Activated naive CD8-positive, alpha-beta T cell (primary cell): ENCODE measurements at regions not wholly inside any gene's neighbourhood (a gene's known extent, or its start where the extent isn't known, plus 50 kb on each side); places are given as distances from the start of the nearest gene placed in this dataset.

Experiments used
- H3K27ac Mint-ChIP-seq: one replicate; pipeline ENCODE4 v1.8.0; 2021; ENCODE audit warnings: mixed read lengths
- H3K27me3 Mint-ChIP-seq: one replicate; pipeline ENCODE4 v1.8.0; 2021; ENCODE audit warnings: mixed read lengths
- H3K36me3 Mint-ChIP-seq: one replicate; pipeline ENCODE4 v1.8.0; 2021; ENCODE audit warnings: mixed read lengths
- H3K4me1 Mint-ChIP-seq: one replicate; pipeline ENCODE4 v1.8.0; 2021; ENCODE audit warnings: low read depth, mixed read lengths
- H3K4me3 Mint-ChIP-seq: one replicate; pipeline ENCODE4 v1.8.0; 2021; ENCODE audit warnings: mild to moderate bottlenecking, mixed read lengths
- H3K9me3 Mint-ChIP-seq: one replicate; pipeline ENCODE4 v1.8.0; 2021; ENCODE audit warnings: low read depth, mixed read lengths

DNA sequence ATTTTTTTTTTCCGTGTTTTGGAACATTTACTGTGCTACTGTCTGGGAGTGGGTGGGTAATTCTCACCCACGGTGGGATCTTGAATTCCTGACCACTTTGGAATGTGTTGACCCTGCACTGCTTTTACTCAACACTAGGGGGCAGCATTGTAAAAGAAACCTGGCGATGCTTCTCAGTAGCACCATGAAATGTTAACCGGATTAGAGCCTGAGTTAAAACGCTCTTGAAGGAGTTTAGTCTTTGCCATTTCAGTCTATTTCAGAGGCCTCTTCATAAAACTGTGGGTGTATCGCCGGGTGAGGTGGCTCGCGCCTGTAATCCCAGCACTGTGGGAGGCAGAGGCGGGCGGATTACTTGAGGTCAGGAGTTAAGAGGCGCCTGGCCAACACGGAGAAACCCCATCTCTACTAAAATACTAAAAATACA is 79.0 kb upstream of the PRNP start:
- H3K36me3 Mint-ChIP-seq: no peaks in the 10 kb centered on the region
- H3K9me3 Mint-ChIP-seq: no peaks in the 10 kb centered on the region
- H3K27me3 Mint-ChIP-seq: peaks cover 4% of the 10 kb centered on the region
- H3K4me1 Mint-ChIP-seq: no peaks in the 10 kb centered on the region
- H3K27ac Mint-ChIP-seq: no peak overlapping the region
- no peak overlapping the region for H3K4me3 Mint-ChIP-seq

DNA sequence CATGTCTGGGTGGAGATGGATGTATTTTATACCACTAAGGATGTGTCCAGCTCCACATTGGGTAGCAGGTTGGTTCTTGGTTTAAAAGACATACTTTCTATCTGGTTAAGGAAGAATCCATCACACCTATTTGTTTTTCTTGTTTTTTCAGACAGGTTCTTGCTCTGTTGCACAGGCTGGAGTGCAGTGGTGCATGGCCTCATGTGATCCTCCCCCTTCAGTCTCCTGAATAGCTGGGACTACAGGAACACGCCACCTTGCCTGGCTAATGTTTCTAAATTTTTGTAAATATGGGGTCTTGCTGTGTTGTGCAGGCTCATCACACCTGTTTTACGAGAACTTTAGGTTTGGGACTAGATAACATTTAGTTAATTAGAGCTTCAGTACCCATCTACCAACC is 80.2 kb upstream of the PRNP start:
- Mint-ChIP-seq H3K36me3 (no peaks in the 10 kb centered on the region), H3K4me1 (no peaks in the 10 kb centered on the region), H3K4me3 (no peak overlapping the region), H3K27me3 (peaks cover 4% of the 10 kb centered on the region), H3K27ac (no peak overlapping the region), H3K9me3 (no peaks in the 10 kb centered on the region)

DNA sequence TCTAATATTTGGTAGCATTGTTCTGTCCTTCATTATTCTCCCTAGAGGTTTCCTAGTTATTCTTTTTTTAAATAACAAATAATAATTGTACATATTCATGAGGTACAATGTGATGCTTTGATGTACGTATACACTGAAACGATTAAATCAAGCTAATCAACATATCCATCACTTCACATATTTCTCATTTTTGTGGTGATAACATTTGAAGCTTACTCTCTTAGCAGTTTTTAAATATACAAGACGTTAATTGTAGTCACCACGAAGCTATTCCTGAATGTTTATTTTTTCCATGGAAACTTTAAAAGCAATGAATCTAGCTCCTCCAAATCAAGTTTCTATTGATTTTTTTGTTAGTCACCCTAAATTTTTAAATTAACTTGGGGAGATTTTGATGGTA is 81.1 kb upstream of the PRNP start:
- no peaks in the 10 kb centered on the region for H3K4me1 Mint-ChIP-seq
- H3K36me3 Mint-ChIP-seq: no peaks in the 10 kb centered on the region
- no peak overlapping the region for H3K27ac Mint-ChIP-seq
- no peak overlapping the region for H3K4me3 Mint-ChIP-seq
- peaks cover 6% of the 10 kb centered on the region for H3K27me3 Mint-ChIP-seq
- H3K9me3 Mint-ChIP-seq: no peaks in the 10 kb centered on the region

DNA sequence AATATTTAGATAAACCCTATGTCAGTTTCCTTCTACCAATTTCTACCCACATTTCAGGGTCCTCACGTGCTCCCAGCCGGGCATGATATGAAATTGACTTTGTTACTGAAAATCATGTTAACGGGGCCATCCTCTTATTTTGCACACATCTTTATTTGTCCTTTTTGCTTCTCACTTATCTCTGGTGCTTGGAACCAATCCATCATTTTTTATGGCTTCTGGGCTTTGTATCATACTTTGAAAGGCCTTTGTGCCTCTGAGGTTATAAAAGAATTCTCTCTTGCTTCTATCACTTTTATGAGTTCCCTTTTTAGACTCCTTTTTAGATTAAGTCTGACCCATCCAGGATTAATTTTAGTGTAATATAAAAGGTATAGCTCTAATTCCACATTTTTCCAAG is 81.7 kb upstream of the PRNP start:
- Mint-ChIP-seq H3K27ac (no peak overlapping the region), H3K4me3 (no peak overlapping the region), H3K27me3 (peaks cover 6% of the 10 kb centered on the region), H3K36me3 (no peaks in the 10 kb centered on the region), H3K4me1 (no peaks in the 10 kb centered on the region), H3K9me3 (no peaks in the 10 kb centered on the region)

GRCh38 chr20:4603724-4604123 is 82.5 kb upstream of the PRNP start:
- Mint-ChIP-seq H3K9me3 (no peaks in the 10 kb centered on the region), H3K27ac (no peak overlapping the region), H3K27me3 (peaks cover 6% of the 10 kb centered on the region), H3K4me3 (no peak overlapping the region), H3K36me3 (no peaks in the 10 kb centered on the region), H3K4me1 (no peaks in the 10 kb centered on the region)

DNA sequence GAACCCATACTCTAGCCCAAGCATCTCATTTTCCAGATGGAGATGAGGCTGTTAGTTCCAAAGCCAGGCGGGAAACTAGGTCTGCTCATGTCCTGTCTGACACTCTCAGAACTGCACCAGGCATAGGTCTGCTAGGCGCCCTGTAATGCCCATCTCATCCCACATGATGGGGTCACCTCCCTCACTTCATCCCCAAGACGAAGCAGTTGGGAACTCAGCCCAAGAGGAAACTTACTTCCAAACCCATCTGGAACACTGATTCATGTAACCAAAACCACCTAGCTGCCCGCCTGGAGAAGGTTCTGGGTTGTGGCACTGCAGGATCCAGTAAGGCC is 84.0 kb upstream of the PRNP start:
- Mint-ChIP-seq H3K4me3 (no peak overlapping the region), H3K36me3 (no peaks in the 10 kb centered on the region), H3K27ac (no peak overlapping the region), H3K27me3 (peaks cover 6% of the 10 kb centered on the region), H3K9me3 (no peaks in the 10 kb centered on the region), H3K4me1 (no peaks in the 10 kb centered on the region)

DNA sequence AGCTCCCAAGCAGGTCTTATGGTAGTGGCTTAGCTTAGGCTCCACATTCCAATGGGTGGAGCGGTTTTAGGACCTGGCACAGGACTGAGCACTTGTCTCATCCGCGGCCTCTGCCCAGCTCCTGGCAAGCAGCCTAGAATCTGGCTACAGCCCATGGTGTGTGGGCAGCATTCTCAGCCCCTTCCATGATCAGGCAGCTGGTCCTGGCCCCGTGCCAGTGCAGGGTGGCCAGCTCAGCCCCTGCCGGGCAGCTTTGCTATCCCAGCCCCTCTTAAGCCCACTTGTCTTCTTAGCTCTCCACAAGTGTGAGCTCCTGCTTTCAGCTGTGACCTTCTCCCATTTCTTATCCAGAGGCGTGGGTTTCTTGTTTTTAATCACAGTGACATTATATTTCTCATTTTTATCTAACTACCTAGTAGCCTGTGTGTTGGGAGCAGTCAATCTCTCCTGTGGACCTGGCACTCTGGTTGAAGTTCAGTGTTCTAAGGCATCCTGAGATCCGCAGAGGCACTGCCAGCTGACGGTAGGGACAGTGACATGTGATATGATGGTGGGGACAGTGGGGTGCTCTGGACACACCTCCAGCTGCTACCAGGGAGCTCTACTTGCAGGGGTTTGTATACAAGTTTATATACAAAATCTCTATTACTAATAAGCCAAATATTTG is 84.5 kb upstream of the PRNP start:
- no peak overlapping the region for H3K27ac Mint-ChIP-seq
- H3K36me3 Mint-ChIP-seq: no peaks in the 10 kb centered on the region
- no peak overlapping the region for H3K4me3 Mint-ChIP-seq
- no peaks in the 10 kb centered on the region for H3K4me1 Mint-ChIP-seq
- no peaks in the 10 kb centered on the region for H3K9me3 Mint-ChIP-seq
- peaks cover 6% of the 10 kb centered on the region for H3K27me3 Mint-ChIP-seq

DNA sequence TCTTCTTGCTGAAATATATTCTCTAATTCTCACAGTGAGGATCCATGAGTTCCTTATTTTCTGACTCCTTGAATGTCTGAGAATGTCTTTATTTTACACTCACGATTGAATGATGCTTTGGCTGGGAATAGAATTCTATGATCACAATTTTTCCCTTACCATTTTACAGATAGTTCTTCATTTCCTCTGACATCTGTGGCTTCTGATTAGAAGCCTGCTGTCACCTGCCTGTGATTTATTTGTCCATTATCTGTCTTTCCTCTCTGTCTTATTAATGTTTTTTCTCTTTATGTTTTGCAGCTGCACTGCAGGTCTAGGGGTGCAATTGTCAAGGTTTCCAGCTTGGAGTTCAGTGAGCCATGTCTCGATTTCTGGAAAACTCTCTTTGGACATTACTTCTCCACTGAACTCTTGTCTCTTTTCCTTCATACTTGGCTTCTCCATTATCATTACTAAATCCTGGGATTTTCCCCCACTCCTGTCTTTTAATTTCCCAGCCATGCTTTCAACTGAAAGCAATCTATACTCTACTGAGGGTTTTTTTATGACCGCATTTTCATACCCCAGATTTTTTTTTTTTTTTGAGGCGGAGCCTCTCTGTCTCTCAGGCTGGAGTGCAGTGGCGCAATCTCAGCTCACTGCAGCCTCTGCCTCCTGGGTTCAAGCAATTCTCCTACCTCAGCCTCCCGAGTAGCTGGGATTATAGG is 85.8 kb upstream of the PRNP start:
- no peak overlapping the region for H3K27ac Mint-ChIP-seq
- H3K4me1 Mint-ChIP-seq: no peaks in the 10 kb centered on the region
- peaks cover 9% of the 10 kb centered on the region for H3K27me3 Mint-ChIP-seq
- no peaks in the 10 kb centered on the region for H3K9me3 Mint-ChIP-seq
- H3K4me3 Mint-ChIP-seq: no peak overlapping the region
- no peaks in the 10 kb centered on the region for H3K36me3 Mint-ChIP-seq

GRCh38 chr20:4597215-4597614 is 89.0 kb upstream of the PRNP start:
- peaks cover 7% of the 10 kb centered on the region for H3K4me1 Mint-ChIP-seq
- H3K36me3 Mint-ChIP-seq: no peaks in the 10 kb centered on the region
- no peak overlapping the region for H3K27ac Mint-ChIP-seq
- H3K4me3 Mint-ChIP-seq: no peak overlapping the region
- H3K27me3 Mint-ChIP-seq: peaks cover 7% of the 10 kb centered on the region
- H3K9me3 Mint-ChIP-seq: no peaks in the 10 kb centered on the region

- Mint-ChIP-seq H3K4me3 (peak overlapping the region; percentile 80), H3K36me3 (no peaks in the 10 kb centered on the region), H3K9me3 (no peaks in the 10 kb centered on the region), H3K27me3 (peaks cover 5% of the 10 kb centered on the region), H3K27ac (no peak overlapping the region), H3K4me1 (peaks cover 12% of the 10 kb centered on the region)
These were observed 93.1 kb upstream of the PRNP start for GRCh38 chr20:4593149-4593525.

- H3K4me3 Mint-ChIP-seq: peak overlapping the region; percentile 80
- H3K36me3 Mint-ChIP-seq: no peaks in the 10 kb centered on the region
- peaks cover 12% of the 10 kb centered on the region for H3K4me1 Mint-ChIP-seq
- no peak overlapping the region for H3K27ac Mint-ChIP-seq
- H3K27me3 Mint-ChIP-seq: peaks cover 5% of the 10 kb centered on the region
- H3K9me3 Mint-ChIP-seq: no peaks in the 10 kb centered on the region
These were observed 93.7 kb upstream of the PRNP start for GRCh38 chr20:4592316-4593148.

- peaks cover 12% of the 10 kb centered on the region for H3K4me1 Mint-ChIP-seq
- no peak overlapping the region for H3K27ac Mint-ChIP-seq
- peak overlapping the region; percentile 73 for H3K4me3 Mint-ChIP-seq
- peaks cover 4% of the 10 kb centered on the region for H3K27me3 Mint-ChIP-seq
- no peaks in the 10 kb centered on the region for H3K36me3 Mint-ChIP-seq
- no peaks in the 10 kb centered on the region for H3K9me3 Mint-ChIP-seq
These were observed 94.3 kb upstream of the PRNP start for GRCh38 chr20:4591975-4592315.

- Mint-ChIP-seq H3K27ac (no peak overlapping the region), H3K36me3 (no peaks in the 10 kb centered on the region), H3K4me3 (no peak overlapping the region), H3K9me3 (no peaks in the 10 kb centered on the region), H3K27me3 (peaks cover 12% of the 10 kb centered on the region), H3K4me1 (no peaks in the 10 kb centered on the region)
These were observed 100.5 kb upstream of the PRNP start for GRCh38 chr20:4585758-4586157.

DNA sequence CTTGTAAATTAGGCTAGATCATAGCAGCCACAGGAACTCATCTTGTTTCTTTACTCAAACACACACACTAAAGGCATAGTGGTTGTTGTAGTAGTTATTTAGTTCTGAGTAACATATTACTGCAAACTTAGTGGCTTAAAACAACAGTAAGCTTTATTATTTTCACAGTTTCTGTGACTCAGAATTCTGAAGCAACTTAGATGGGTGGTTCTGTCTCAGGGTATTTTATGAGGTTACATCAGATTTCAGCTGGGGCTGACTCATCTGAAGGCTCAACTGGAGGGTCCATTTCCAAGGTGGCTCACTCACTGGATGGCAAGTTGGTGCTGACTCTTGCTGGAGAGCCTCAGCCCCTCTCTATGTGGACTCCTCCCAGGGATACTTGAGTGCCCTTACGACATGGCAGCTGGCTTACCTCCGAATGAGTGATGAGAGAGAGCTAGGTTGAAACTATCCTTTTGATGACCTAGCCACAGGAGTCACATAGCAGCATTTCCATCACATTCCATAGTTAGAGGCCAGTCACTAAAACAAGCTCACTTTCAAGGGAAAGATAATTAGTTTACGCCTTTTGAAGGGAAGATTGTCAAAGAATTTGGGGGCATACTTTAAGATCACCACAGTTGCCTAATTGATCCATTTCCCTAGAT is 101.0 kb upstream of the PRNP start:
- Mint-ChIP-seq H3K9me3 (no peaks in the 10 kb centered on the region), H3K4me1 (no peaks in the 10 kb centered on the region), H3K4me3 (no peak overlapping the region), H3K27ac (no peak overlapping the region), H3K27me3 (peaks cover 12% of the 10 kb centered on the region), H3K36me3 (no peaks in the 10 kb centered on the region)

- Mint-ChIP-seq H3K27ac (no peak overlapping the region), H3K27me3 (peaks cover 12% of the 10 kb centered on the region)
These were observed 101.7 kb upstream of the PRNP start for GRCh38 chr20:4584510-4584909.

More at GRCh38 chr20:4584510-4584909, 101.7 kb upstream of the PRNP start:
- no peak overlapping the region for H3K4me3 Mint-ChIP-seq
- no peaks in the 10 kb centered on the region for H3K36me3 Mint-ChIP-seq
- no peaks in the 10 kb centered on the region for H3K4me1 Mint-ChIP-seq
- no peaks in the 10 kb centered on the region for H3K9me3 Mint-ChIP-seq
